Panc1 (cell line): ENCODE measurements at regions not wholly inside any gene's neighbourhood (a gene's known extent, or its start where the extent isn't known, plus 50 kb on each side); places are given as distances from the start of the nearest gene placed in this dataset.

ENCODE experiments used
- ATAC-seq: fragments of 200-7000 bp; cut with Tn5 transposase; 2 replicates; pipeline ENCODE4 v1.9.1; 2020; ENCODE audit warnings: mild to moderate bottlenecking, moderate library complexity
- BruUV-seq: library from RNA; stranded (reverse); fragments of 400-500 nt; replicated peaks from 2 replicates; lab custom pipeline; 2021; lab: Mats Ljungman, UMichigan
- CTCF ChIA-PET: fragments of 300-600 bp; sonication (Branson Sonifier 250); formaldehyde crosslinking; loops from one replicate; lab custom pipeline; 2022; ENCODE audit warnings: antibody characterized with exemption; lab: Charles Lee
- POLR2A ChIA-PET: fragments of 300-600 bp; sonication (Branson Sonifier 250); formaldehyde crosslinking; loops from one replicate; lab custom pipeline; 2022; ENCODE audit warnings: antibody characterized with exemption; lab: Charles Lee
- DNase-seq: peaks from one replicate; pipeline ENCODE4 v3.0.0-alpha.2; 2010; ENCODE audit warnings: low read depth, low spot score
- H3K27ac ChIP-seq: 2 replicates; pipeline ENCODE4 v1.5.1; 2011; ENCODE audit warnings: mild to moderate bottlenecking, low read length, inconsistent platforms
- H3K27me3 ChIP-seq: fragments of 200-500 bp; sonication (Bioruptor generic); 2 replicates; pipeline ENCODE4 v1.6.0; 2014; ENCODE audit warnings: low read length, inconsistent platforms; ENCODE audit not compliant: control insufficient read depth, insufficient read depth
- H3K36me3 ChIP-seq: fragments of 200-500 bp; sonication (Bioruptor generic); 2 replicates; pipeline ENCODE4 v1.5.1; 2014; ENCODE audit warnings: inconsistent platforms, mild to moderate bottlenecking, low read length, moderate library complexity; ENCODE audit not compliant: control insufficient read depth, insufficient read depth
- H3K4me1 ChIP-seq: 2 replicates; pipeline ENCODE4 v1.5.1; 2011; ENCODE audit warnings: inconsistent platforms, mild to moderate bottlenecking, low read length, moderate library complexity; ENCODE audit not compliant: control insufficient read depth, insufficient read depth
- H3K4me3 ChIP-seq, 2 experiments: 2 replicates each; pipeline ENCODE4 v1.5.1; 2011 to 2012; ENCODE audit warnings: low read depth in 2 of 2, low read length in 2 of 2, mild to moderate bottlenecking in 2 of 2, inconsistent platforms in 1 of 2, moderate library complexity in 1 of 2
- H3K9me3 ChIP-seq: fragments of 200-500 bp; sonication (Bioruptor generic); 2 replicates; pipeline ENCODE4 v1.5.1; 2014; ENCODE audit warnings: low read depth, mild to moderate bottlenecking, inconsistent platforms, low read length, moderate library complexity; ENCODE audit not compliant: control insufficient read depth, insufficient read depth
- POLR2AphosphoS5 ChIP-seq: IDR thresholded peaks from 2 replicates; pipeline ENCODE4 v1.6.1; 2012; ENCODE audit warnings: mild to moderate bottlenecking, low read depth, low read length, moderate library complexity
- SIN3A ChIP-seq: IDR thresholded peaks from 2 replicates; pipeline ENCODE4 v1.6.1; 2012; ENCODE audit warnings: low read depth, mild to moderate bottlenecking, low read length, moderate library complexity, borderline replicate concordance; ENCODE audit not compliant: insufficient read depth
- TCF7L2 ChIP-seq: IDR thresholded peaks from 2 replicates; pipeline ENCODE4 v1.6.1; 2011; ENCODE audit warnings: mild to moderate bottlenecking, low read depth, low read length, inconsistent platforms
- in situ Hi-C: cut with HindIII; loops from 2 replicates; pipeline ENCODE4 v1.10.0; 2016; ENCODE audit warnings: low sequenced_read_pairs, low pct_unique_long_range_greater_than_20kb
- intact Hi-C: fragments of 100-400 bp; cut with micrococcal nuclease; formaldehyde crosslinking; loops from one replicate; pipeline ENCODE4 v1.10.0; 2022; ENCODE audit not compliant: unreplicated experiment
- TF ChIP-seq, protein P1 (sequence below), 2 experiments: IDR thresholded peaks; 2 replicates each; pipeline ENCODE4 v1.6.1; 2011 to 2012; ENCODE audit warnings: low read depth in 2 of 2, control low read depth in 1 of 2, low read length in 1 of 2, mild to moderate bottlenecking in 1 of 2, moderate library complexity in 1 of 2; ENCODE audit not compliant: insufficient read depth in 1 of 2
- TF ChIP-seq, protein P2 (sequence below): fragments of 450-650 bp; IDR thresholded peaks from 2 replicates; pipeline ENCODE4 v1.5.1; 2017; ENCODE audit warnings: mild to moderate bottlenecking

DNA sequence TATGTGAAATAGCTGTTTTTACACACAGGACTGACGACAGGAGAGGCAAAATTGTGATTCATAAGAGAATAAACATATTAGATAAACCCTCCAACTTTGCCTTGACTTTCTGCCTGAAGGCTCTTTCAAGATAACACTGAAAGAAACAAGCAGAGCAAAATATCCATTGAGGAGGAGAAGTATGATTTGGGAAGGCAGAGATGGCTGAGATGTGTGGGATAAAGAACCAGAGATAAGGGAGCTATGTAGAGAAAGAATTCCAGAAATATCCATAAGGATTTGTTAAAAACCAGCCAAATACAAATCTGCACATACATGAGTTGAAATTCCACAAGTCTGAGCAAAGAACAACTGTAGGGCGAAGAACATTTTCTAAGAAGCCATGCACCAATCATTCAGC, 1064.7 kb downstream of the PLA2G4A start:
- TF ChIP-seq POLR2AphosphoS5 (no peak), TCF7L2 (no peak), SIN3A (no peak)
- TF ChIP-seq, protein P1, sequence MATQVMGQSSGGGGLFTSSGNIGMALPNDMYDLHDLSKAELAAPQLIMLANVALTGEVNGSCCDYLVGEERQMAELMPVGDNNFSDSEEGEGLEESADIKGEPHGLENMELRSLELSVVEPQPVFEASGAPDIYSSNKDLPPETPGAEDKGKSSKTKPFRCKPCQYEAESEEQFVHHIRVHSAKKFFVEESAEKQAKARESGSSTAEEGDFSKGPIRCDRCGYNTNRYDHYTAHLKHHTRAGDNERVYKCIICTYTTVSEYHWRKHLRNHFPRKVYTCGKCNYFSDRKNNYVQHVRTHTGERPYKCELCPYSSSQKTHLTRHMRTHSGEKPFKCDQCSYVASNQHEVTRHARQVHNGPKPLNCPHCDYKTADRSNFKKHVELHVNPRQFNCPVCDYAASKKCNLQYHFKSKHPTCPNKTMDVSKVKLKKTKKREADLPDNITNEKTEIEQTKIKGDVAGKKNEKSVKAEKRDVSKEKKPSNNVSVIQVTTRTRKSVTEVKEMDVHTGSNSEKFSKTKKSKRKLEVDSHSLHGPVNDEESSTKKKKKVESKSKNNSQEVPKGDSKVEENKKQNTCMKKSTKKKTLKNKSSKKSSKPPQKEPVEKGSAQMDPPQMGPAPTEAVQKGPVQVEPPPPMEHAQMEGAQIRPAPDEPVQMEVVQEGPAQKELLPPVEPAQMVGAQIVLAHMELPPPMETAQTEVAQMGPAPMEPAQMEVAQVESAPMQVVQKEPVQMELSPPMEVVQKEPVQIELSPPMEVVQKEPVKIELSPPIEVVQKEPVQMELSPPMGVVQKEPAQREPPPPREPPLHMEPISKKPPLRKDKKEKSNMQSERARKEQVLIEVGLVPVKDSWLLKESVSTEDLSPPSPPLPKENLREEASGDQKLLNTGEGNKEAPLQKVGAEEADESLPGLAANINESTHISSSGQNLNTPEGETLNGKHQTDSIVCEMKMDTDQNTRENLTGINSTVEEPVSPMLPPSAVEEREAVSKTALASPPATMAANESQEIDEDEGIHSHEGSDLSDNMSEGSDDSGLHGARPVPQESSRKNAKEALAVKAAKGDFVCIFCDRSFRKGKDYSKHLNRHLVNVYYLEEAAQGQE (IDR thresholded peaks at IDR 0.05; ENCODE audit: insufficient read depth in 1 of 2, low read depth in 2 of 2, low read length in 1 of 2), result no peak
- TF ChIP-seq, protein P2, sequence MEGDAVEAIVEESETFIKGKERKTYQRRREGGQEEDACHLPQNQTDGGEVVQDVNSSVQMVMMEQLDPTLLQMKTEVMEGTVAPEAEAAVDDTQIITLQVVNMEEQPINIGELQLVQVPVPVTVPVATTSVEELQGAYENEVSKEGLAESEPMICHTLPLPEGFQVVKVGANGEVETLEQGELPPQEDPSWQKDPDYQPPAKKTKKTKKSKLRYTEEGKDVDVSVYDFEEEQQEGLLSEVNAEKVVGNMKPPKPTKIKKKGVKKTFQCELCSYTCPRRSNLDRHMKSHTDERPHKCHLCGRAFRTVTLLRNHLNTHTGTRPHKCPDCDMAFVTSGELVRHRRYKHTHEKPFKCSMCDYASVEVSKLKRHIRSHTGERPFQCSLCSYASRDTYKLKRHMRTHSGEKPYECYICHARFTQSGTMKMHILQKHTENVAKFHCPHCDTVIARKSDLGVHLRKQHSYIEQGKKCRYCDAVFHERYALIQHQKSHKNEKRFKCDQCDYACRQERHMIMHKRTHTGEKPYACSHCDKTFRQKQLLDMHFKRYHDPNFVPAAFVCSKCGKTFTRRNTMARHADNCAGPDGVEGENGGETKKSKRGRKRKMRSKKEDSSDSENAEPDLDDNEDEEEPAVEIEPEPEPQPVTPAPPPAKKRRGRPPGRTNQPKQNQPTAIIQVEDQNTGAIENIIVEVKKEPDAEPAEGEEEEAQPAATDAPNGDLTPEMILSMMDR, result no peak
- CTCF ChIA-PET, result no interaction called here
- Histone ChIP-seq H3K4me3 (no peak overlapping the region), H3K4me1 (no peaks in the 10 kb centered on the region), H3K9me3 (no peaks in the 10 kb centered on the region), H3K27ac (no peak overlapping the region), H3K36me3 (no peaks in the 10 kb centered on the region), H3K27me3 (no peaks in the 10 kb centered on the region)
- DNase-seq (no peak), ATAC-seq (no peak)
- POLR2A ChIA-PET, result no interaction called here
- BruUV-seq, result no TSS peak
- intact Hi-C loops, result no loop called here
- in situ Hi-C loops, result no loop called here

DNA sequence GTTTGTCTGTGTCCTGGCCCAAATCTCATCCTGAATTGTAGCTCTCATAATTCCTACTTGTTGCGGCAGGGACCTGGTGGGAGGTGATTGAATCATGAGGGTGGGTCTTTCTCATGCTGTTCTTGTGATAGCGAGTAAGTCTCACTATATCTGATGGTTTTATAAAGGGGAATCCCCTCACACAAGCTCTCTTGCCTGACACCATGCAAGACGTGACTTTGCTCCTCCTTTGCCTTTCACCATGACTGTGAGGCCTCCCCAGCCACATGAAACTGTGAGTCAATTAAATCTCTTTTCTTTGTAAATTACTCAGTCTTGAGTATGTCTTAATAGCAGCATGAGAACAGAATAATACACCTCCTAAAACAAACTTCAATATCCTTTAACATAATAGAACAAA, 1065.6 kb downstream of the PLA2G4A start:
- intact Hi-C loops, result no loop called here
- Histone ChIP-seq H3K27ac (no peak overlapping the region), H3K9me3 (no peaks in the 10 kb centered on the region), H3K36me3 (no peaks in the 10 kb centered on the region), H3K4me3 (no peak overlapping the region), H3K4me1 (no peaks in the 10 kb centered on the region), H3K27me3 (no peaks in the 10 kb centered on the region)
- no peak for TF ChIP-seq SIN3A
- no peak for TF ChIP-seq TCF7L2
- TF ChIP-seq, protein P2, result no peak
- no peak for TF ChIP-seq POLR2AphosphoS5
- TF ChIP-seq, protein P1 (IDR thresholded peaks at IDR 0.05; ENCODE audit: insufficient read depth in 1 of 2, low read depth in 2 of 2, low read length in 1 of 2), result no peak
- ChIA-PET POLR2A (no interaction called here), CTCF (interaction anchor here (0.6 kb wide), 1 partner anchor 842 kb away, joined by 4 read pairs; no protein-coding TSS in a partner anchor)
- ATAC-seq, result no peak
- no TSS peak for BruUV-seq
- no peak for DNase-seq
- in situ Hi-C loops, result no loop called here
